Fibroblast of lung (primary cell): ENCODE measurements at regions not wholly inside any gene's neighbourhood (a gene's known extent, or its start where the extent isn't known, plus 50 kb on each side); places are given as distances from the start of the nearest gene placed in this dataset.

ENCODE experiments used
- DNase-seq, 2 donors: peaks; one replicate each; pipeline versions ENCODE4 v3.0.0 to v3.0.0-alpha.2; 2010; ENCODE audit warnings: low read depth in 2 of 2
- H2AFZ ChIP-seq: 2 replicates; pipeline ENCODE4 v1.5.1; 2012; ENCODE audit warnings: low read length, control low read depth, inconsistent platforms
- H3K27ac ChIP-seq: 2 replicates; pipeline ENCODE4 v1.5.1; 2011; ENCODE audit warnings: low read length, control low read depth; ENCODE audit not compliant: insufficient read depth
- H3K27me3 ChIP-seq: 2 replicates; pipeline ENCODE4 v1.5.1; 2011; ENCODE audit warnings: mild to moderate bottlenecking, low read length; ENCODE audit not compliant: control insufficient read depth, insufficient read depth
- H3K36me3 ChIP-seq: 2 replicates; pipeline ENCODE4 v1.5.1; 2011; ENCODE audit warnings: low read length; ENCODE audit not compliant: control insufficient read depth, insufficient read depth
- H3K4me1 ChIP-seq: 2 replicates; pipeline ENCODE4 v1.5.1; 2011; ENCODE audit warnings: low read length; ENCODE audit not compliant: control insufficient read depth, insufficient read depth; ENCODE audit errors: extremely low read depth
- H3K4me2 ChIP-seq: 2 replicates; pipeline ENCODE4 v1.5.1; 2011; ENCODE audit warnings: low read length, control low read depth; ENCODE audit not compliant: insufficient read depth; ENCODE audit errors: extremely low read depth
- H3K4me3 ChIP-seq, 4 experiments: fragments of 200-600 bp in 1 of 4; sonication (generic) in 1 of 4; replicated peaks in 1 of 4; 2 replicates each; pipeline ENCODE4 v1.5.1; 2011 to 2016; ENCODE audit warnings: low read length in 4 of 4, low read depth in 3 of 4, mild to moderate bottlenecking in 3 of 4, control low read depth in 2 of 4, inconsistent platforms in 1 of 4, mixed read lengths in 1 of 4; ENCODE audit not compliant: insufficient read depth in 1 of 4; ENCODE audit errors: control extremely low read depth in 1 of 4
- H3K79me2 ChIP-seq: 2 replicates; pipeline ENCODE4 v1.5.1; 2012; ENCODE audit warnings: mild to moderate bottlenecking, low read length, inconsistent platforms; ENCODE audit not compliant: control insufficient read depth, insufficient read depth
- H3K9ac ChIP-seq: 2 replicates; pipeline ENCODE4 v1.5.1; 2011; ENCODE audit warnings: mild to moderate bottlenecking, low read length, control low read depth; ENCODE audit not compliant: insufficient read depth
- H3K9me3 ChIP-seq: 2 replicates; pipeline ENCODE4 v1.5.1; 2012; ENCODE audit warnings: low read depth, low read length; ENCODE audit not compliant: control insufficient read depth, insufficient read depth
- H4K20me1 ChIP-seq: 2 replicates; pipeline ENCODE4 v1.5.1; 2011; ENCODE audit warnings: low read length; ENCODE audit not compliant: control insufficient read depth, insufficient read depth; ENCODE audit errors: extremely low read depth
- EZH2 ChIP-seq: IDR thresholded peaks from 2 replicates; pipeline ENCODE4 v1.5.1; 2012; ENCODE audit warnings: low read length, control low read depth, mild to moderate bottlenecking; ENCODE audit errors: missing control alignments
- TF ChIP-seq, protein P1 (sequence below), 2 donors: IDR thresholded peaks in 1 of 2; conservative IDR thresholded peaks in 1 of 2; 1 replicate in 1 of 2; 2 replicates in 1 of 2; pipeline ENCODE4 v1.5.1; 2011 to 2012; ENCODE audit warnings: low read length in 2 of 2, control low read depth in 1 of 2, inconsistent platforms in 1 of 2, low read depth in 1 of 2, mild to moderate bottlenecking in 1 of 2

DNA sequence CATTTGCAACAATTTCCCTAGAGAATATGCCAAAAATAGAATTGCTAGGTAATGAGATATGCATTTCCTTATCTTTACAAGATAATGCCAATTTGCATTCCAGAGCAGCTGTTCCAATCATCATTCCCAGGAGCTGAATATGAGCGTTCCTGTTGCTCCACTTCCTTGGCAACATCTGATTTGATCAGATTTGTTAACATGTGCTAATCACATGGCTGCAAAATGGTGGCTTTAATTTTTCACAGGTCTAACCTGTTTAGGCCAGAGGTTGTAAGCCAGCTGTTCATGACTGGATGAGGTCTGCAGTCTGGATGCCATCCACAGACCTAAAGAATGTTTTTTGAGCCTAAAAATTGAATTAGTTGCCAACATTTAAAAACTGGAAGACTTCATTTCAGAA lies 220.7 kb upstream of the IL12B start:
- TF ChIP-seq, protein P1, sequence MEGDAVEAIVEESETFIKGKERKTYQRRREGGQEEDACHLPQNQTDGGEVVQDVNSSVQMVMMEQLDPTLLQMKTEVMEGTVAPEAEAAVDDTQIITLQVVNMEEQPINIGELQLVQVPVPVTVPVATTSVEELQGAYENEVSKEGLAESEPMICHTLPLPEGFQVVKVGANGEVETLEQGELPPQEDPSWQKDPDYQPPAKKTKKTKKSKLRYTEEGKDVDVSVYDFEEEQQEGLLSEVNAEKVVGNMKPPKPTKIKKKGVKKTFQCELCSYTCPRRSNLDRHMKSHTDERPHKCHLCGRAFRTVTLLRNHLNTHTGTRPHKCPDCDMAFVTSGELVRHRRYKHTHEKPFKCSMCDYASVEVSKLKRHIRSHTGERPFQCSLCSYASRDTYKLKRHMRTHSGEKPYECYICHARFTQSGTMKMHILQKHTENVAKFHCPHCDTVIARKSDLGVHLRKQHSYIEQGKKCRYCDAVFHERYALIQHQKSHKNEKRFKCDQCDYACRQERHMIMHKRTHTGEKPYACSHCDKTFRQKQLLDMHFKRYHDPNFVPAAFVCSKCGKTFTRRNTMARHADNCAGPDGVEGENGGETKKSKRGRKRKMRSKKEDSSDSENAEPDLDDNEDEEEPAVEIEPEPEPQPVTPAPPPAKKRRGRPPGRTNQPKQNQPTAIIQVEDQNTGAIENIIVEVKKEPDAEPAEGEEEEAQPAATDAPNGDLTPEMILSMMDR (conservative IDR thresholded peaks at IDR 0.05 in 1 of 2, IDR thresholded peaks at IDR 0.05 in 1 of 2; ENCODE audit: low read depth in 1 of 2, low read length in 2 of 2) = no peak
- TF ChIP-seq EZH2 = no peak
- H4K20me1 ChIP-seq = no peaks in the 10 kb centered on the region
- peak; percentile 2 to 17 for DNase-seq
- H3K4me2 ChIP-seq = no peak overlapping the region
- H3K27me3 ChIP-seq = no peaks in the 10 kb centered on the region
- H3K79me2 ChIP-seq = no peaks in the 10 kb centered on the region
- no peak overlapping the region for H3K4me3 ChIP-seq
- H3K9me3 ChIP-seq = no peaks in the 10 kb centered on the region
- H2AFZ ChIP-seq = no peak overlapping the region
- H3K4me1 ChIP-seq = no peaks in the 10 kb centered on the region
- H3K36me3 ChIP-seq = no peaks in the 10 kb centered on the region
- no peak overlapping the region for H3K9ac ChIP-seq
- no peak overlapping the region for H3K27ac ChIP-seq

DNA sequence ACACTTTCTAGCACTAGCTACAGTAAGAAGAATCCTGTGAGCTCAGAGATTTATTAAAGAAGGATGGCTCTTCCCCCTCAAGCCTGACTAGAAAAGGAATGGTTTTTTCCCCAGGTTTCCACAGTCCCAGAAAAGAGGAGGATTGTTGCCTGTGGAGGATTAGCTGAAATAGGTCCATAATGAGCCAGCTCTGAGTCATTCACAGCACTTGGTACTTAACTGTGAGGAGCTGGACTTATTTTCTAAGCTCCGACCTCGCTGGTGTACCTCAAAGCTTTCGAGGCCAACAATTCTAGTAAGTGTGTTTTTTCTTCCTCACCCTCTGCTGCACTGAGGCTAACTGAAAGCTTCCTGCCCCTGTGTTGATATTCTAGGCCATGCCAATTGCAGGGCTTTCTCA lies 222.5 kb upstream of the IL12B start:
- no peak overlapping the region for H3K27ac ChIP-seq
- no peaks in the 10 kb centered on the region for H3K4me1 ChIP-seq
- H3K79me2 ChIP-seq = no peaks in the 10 kb centered on the region
- peak; percentile 44 to 82 for DNase-seq
- no peaks in the 10 kb centered on the region for H3K36me3 ChIP-seq
- H3K27me3 ChIP-seq = no peaks in the 10 kb centered on the region
- TF ChIP-seq, protein P1 (conservative IDR thresholded peaks at IDR 0.05 in 1 of 2, IDR thresholded peaks at IDR 0.05 in 1 of 2; ENCODE audit: low read depth in 1 of 2, low read length in 2 of 2) = no peak
- TF ChIP-seq EZH2 = no peak
- H2AFZ ChIP-seq = no peak overlapping the region
- no peak overlapping the region for H3K9ac ChIP-seq
- no peak overlapping the region for H3K4me2 ChIP-seq
- no peaks in the 10 kb centered on the region for H3K9me3 ChIP-seq
- H3K4me3 ChIP-seq = no peak overlapping the region
- no peaks in the 10 kb centered on the region for H4K20me1 ChIP-seq

DNA sequence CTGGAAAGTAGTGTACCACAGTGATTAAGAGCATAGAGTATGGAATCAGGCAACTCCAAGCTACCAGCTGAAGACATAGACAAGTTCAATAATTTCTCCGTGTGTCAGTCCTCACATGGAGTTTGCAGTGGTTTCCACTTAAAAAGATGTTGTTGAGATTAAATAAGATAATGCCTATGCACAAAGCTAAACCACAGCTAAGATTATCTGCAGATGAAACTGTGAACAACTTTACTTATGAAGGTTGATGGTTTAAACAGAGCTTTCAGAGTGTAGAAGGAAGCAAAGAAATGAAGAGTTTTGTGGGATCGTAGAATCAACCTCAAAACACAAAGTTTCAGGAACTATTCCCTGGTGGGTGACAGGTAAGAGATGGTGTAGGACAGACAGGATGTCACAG lies 223.5 kb upstream of the IL12B start:
- Histone ChIP-seq H3K4me1 (no peaks in the 10 kb centered on the region), H3K36me3 (no peaks in the 10 kb centered on the region), H3K27me3 (no peaks in the 10 kb centered on the region), H3K27ac (no peak overlapping the region), H2AFZ (no peak overlapping the region), H3K4me2 (no peak overlapping the region), H4K20me1 (no peaks in the 10 kb centered on the region), H3K79me2 (no peaks in the 10 kb centered on the region), H3K4me3 (no peak overlapping the region), H3K9ac (no peak overlapping the region), H3K9me3 (no peaks in the 10 kb centered on the region)
- TF ChIP-seq, protein P1 (conservative IDR thresholded peaks at IDR 0.05 in 1 of 2, IDR thresholded peaks at IDR 0.05 in 1 of 2; ENCODE audit: low read depth in 1 of 2, low read length in 2 of 2) = no peak
- no peak for TF ChIP-seq EZH2
- no peak for DNase-seq
